Spleen (tissue), 7 donors: ENCODE measurements at regions not wholly inside any gene's neighbourhood (a gene's known extent, or its start where the extent isn't known, plus 50 kb on each side); places are given as distances from the start of the nearest gene placed in this dataset.

ENCODE experiments used
- CTCF ChIP-seq, 11 experiments: fragments of 200-600 bp in 7 of 11; fragments of 450-650 bp in 4 of 11; sonication (generic) in 4 of 11; IDR thresholded peaks in 8 of 11; conservative IDR thresholded peaks in 3 of 11; 1 replicate in 7 of 11; 2 replicates in 4 of 11; pipeline versions ENCODE4 v1.4.0 to v1.8.0; 2016 to 2021; ENCODE audit warnings: antibody characterized with exemption in 11 of 11, inconsistent platforms in 4 of 11, mild to moderate bottlenecking in 1 of 11
- POLR2AphosphoS5 ChIP-seq, 3 donors: sonication (generic); formaldehyde crosslinking; IDR thresholded peaks; one replicate each; pipeline ENCODE4 v1.5.1; 2017; ENCODE audit warnings: antibody characterized with exemption in 3 of 3
- donor health status: DM: no; HTN: no; CAD: no; lungs with moderate emphysema.
- donor health status: DM: no; HTN: no; CAD: no.
- donor health status: DM: no; HTN: no; CAD: no.

GRCh38 chr11:131192628-131193027 is 177.8 kb upstream of the NTM start:
- no peak for TF ChIP-seq CTCF (IDR thresholded peaks at IDR 0.05 in 8 of 11, conservative IDR thresholded peaks at IDR 0.05 in 3 of 11)
- no peak for TF ChIP-seq POLR2AphosphoS5 (IDR thresholded peaks at IDR 0.05)
